H9 (cell line): ENCODE measurements at regions not wholly inside any gene's neighbourhood (a gene's known extent, or its start where the extent isn't known, plus 50 kb on each side); places are given as distances from the start of the nearest gene placed in this dataset.

Experiments
- DNase-seq: peaks from one replicate; pipeline ENCODE4 v3.0.0-alpha.2; 2017
- H2AFZ ChIP-seq: one replicate; pipeline ENCODE4 v1.6.1; 2013; ENCODE audit warnings: mild to moderate bottlenecking, low read length, control low read depth, moderate library complexity
- H2AK5ac ChIP-seq: 2 replicates; pipeline ENCODE4 v1.6.1; 2013; ENCODE audit warnings: low read length, control low read depth, mixed read lengths; ENCODE audit not compliant: insufficient read length
- H2BK120ac ChIP-seq: one replicate; pipeline ENCODE4 v1.6.1; 2013; ENCODE audit warnings: low read depth, mild to moderate bottlenecking, low read length, control low read depth, inconsistent platforms; ENCODE audit not compliant: poor library complexity, severe bottlenecking
- H2BK12ac ChIP-seq: 2 replicates; pipeline ENCODE4 v1.6.1; 2013; ENCODE audit warnings: low read length, control low read depth, mixed read lengths, low read depth; ENCODE audit not compliant: insufficient read length
- H2BK15ac ChIP-seq: 2 replicates; pipeline ENCODE4 v1.6.1; 2013; ENCODE audit warnings: low read depth, low read length, control low read depth
- H2BK20ac ChIP-seq: one replicate; pipeline ENCODE4 v1.6.1; 2013; ENCODE audit warnings: low read depth, mild to moderate bottlenecking, low read length, control low read depth, inconsistent platforms; ENCODE audit not compliant: poor library complexity, severe bottlenecking
- H2BK5ac ChIP-seq: 2 replicates; pipeline ENCODE4 v1.6.1; 2013; ENCODE audit warnings: low read length, control low read depth, mixed read lengths; ENCODE audit not compliant: insufficient read length
- H3K14ac ChIP-seq: 2 replicates; pipeline ENCODE4 v1.6.1; 2013; ENCODE audit warnings: low read length, control low read depth; ENCODE audit not compliant: insufficient read depth
- H3K18ac ChIP-seq: 2 replicates; pipeline ENCODE4 v1.6.1; 2013; ENCODE audit warnings: low read depth, mild to moderate bottlenecking, mixed read lengths, low read length, control low read depth; ENCODE audit not compliant: insufficient read length
- H3K23ac ChIP-seq: 2 replicates; pipeline ENCODE4 v1.6.1; 2013; ENCODE audit warnings: low read length, control low read depth, mixed read lengths, low read depth; ENCODE audit not compliant: insufficient read length
- H3K23me2 ChIP-seq: 2 replicates; pipeline ENCODE4 v1.6.1; 2013; ENCODE audit warnings: low read depth, mild to moderate bottlenecking, mixed read lengths, low read length, control low read depth; ENCODE audit not compliant: insufficient read length, poor library complexity, severe bottlenecking
- H3K27ac ChIP-seq: 2 replicates; pipeline ENCODE4 v1.5.1; 2013; ENCODE audit warnings: low read length, control low read depth, mixed read lengths, low read depth; ENCODE audit not compliant: insufficient read length
- H3K27me3 ChIP-seq: 2 replicates; pipeline ENCODE4 v1.6.1; 2013; ENCODE audit warnings: low read length, control low read depth, inconsistent platforms; ENCODE audit not compliant: insufficient read depth
- H3K4ac ChIP-seq: 2 replicates; pipeline ENCODE4 v1.6.1; 2013; ENCODE audit warnings: low read depth, mild to moderate bottlenecking, control low read depth, inconsistent platforms, low read length, moderate library complexity
- H3K4me1 ChIP-seq: 2 replicates; pipeline ENCODE4 v1.6.1; 2013; ENCODE audit warnings: low read length, control low read depth, inconsistent platforms; ENCODE audit not compliant: insufficient read depth
- H3K4me2 ChIP-seq: 2 replicates; pipeline ENCODE4 v1.6.1; 2013; ENCODE audit warnings: low read length, control low read depth, mixed read lengths; ENCODE audit not compliant: insufficient read length, insufficient read depth
- H3K56ac ChIP-seq: 2 replicates; pipeline ENCODE4 v1.6.1; 2013; ENCODE audit warnings: low read depth, mild to moderate bottlenecking, mixed read lengths, low read length, control low read depth; ENCODE audit not compliant: insufficient read length
- H3K79me1 ChIP-seq: 2 replicates; pipeline ENCODE4 v1.6.1; 2013; ENCODE audit warnings: low read depth, mild to moderate bottlenecking, moderate library complexity, low read length, control low read depth, inconsistent platforms; ENCODE audit not compliant: insufficient read depth, poor library complexity, severe bottlenecking
- H3K79me2 ChIP-seq: 2 replicates; pipeline ENCODE4 v1.6.1; 2013; ENCODE audit warnings: low read length, control low read depth, inconsistent platforms; ENCODE audit not compliant: insufficient read depth
- H3K9ac ChIP-seq: 2 replicates; pipeline ENCODE4 v1.6.1; 2013; ENCODE audit warnings: low read length, control low read depth, mixed read lengths; ENCODE audit not compliant: insufficient read length; ENCODE audit errors: extremely low read depth
- H3K9me3 ChIP-seq: one replicate; pipeline ENCODE4 v1.6.1; 2013; ENCODE audit warnings: low read depth, low read length, inconsistent platforms; ENCODE audit not compliant: control insufficient read depth
- H3T11ph ChIP-seq: one replicate; pipeline ENCODE4 v1.6.1; 2013; ENCODE audit warnings: mild to moderate bottlenecking, low read length, control low read depth, inconsistent platforms
- H4K20me1 ChIP-seq: one replicate; pipeline ENCODE4 v1.6.1; 2013; ENCODE audit not compliant: control insufficient read depth, insufficient read length, insufficient read depth
- H4K5ac ChIP-seq: 2 replicates; pipeline ENCODE4 v1.6.1; 2013; ENCODE audit warnings: low read depth, mild to moderate bottlenecking, mixed read lengths, low read length, control low read depth; ENCODE audit not compliant: insufficient read length
- H4K8ac ChIP-seq: replicated peaks from 2 replicates; pipeline ENCODE4 v1.6.1; 2013; ENCODE audit warnings: low read length, control low read depth, mixed read lengths, low read depth; ENCODE audit not compliant: insufficient read length
- H4K91ac ChIP-seq: 2 replicates; pipeline ENCODE4 v1.6.1; 2013; ENCODE audit warnings: low read depth, mild to moderate bottlenecking, moderate library complexity, mixed read lengths, low read length, control low read depth; ENCODE audit not compliant: insufficient read length
- H3K27ac Mint-ChIP-seq, 3 experiments: 2 replicates in 2 of 3; 3 replicates in 1 of 3; pipeline ENCODE4 v1.8.0; 2020 to 2021; ENCODE audit warnings: mixed read lengths in 3 of 3, mild to moderate bottlenecking in 1 of 3, moderate library complexity in 1 of 3
- H3K27me3 Mint-ChIP-seq: 2 replicates; pipeline ENCODE4 v1.8.0; 2021; ENCODE audit warnings: low read depth, mild to moderate bottlenecking, moderate library complexity, mixed read lengths
- H3K36me3 Mint-ChIP-seq, 3 experiments: 2 replicates in 2 of 3; 3 replicates in 1 of 3; pipeline ENCODE4 v1.8.0; 2020 to 2021; ENCODE audit warnings: low read depth in 3 of 3, mixed read lengths in 3 of 3; ENCODE audit not compliant: insufficient read depth in 1 of 3
- H3K4me1 Mint-ChIP-seq, 2 experiments: 2 replicates each; pipeline ENCODE4 v1.8.0; 2020; ENCODE audit warnings: mixed read lengths in 2 of 2
- H3K4me3 Mint-ChIP-seq, 2 experiments: 2 replicates in 1 of 2; 3 replicates in 1 of 2; pipeline ENCODE4 v1.8.0; 2020 to 2021; ENCODE audit warnings: mild to moderate bottlenecking in 2 of 2, mixed read lengths in 2 of 2, moderate library complexity in 1 of 2
- H3K9me3 Mint-ChIP-seq, 2 experiments: 2 replicates in 1 of 2; 3 replicates in 1 of 2; pipeline ENCODE4 v1.8.0; 2020; ENCODE audit warnings: mild to moderate bottlenecking in 2 of 2, mixed read lengths in 2 of 2, moderate library complexity in 1 of 2
- CTCF ChIP-seq: fragments of 200-600 bp; sonication (generic); conservative IDR thresholded peaks from 3 replicates; pipeline ENCODE4 v1.8.0; 2021; ENCODE audit warnings: antibody characterized with exemption, mild to moderate bottlenecking
- WGBS: extraction: QIAGEN DNeasy Blood & Tissue Kit; methylation state at CpG from one replicate; pipeline ENCODE4 v1.1.7; 2013; ENCODE audit warnings: missing lambda C conversion rate, low lambda C conversion rate, mixed read lengths; ENCODE audit not compliant: insufficient read length; ENCODE audit errors: extremely low coverage; 5-methylcytosine and 5-hydroxymethylcytosine counted together

- H3K4me1 Mint-ChIP-seq, result peaks cover 18 to 20% of the 10 kb centered on the region in 2 experiments
- WGBS, result no CpG with 5 or more reads among the region's 5 CpGs
Measured at GRCh38 chr1:177873238-177873637, 96.6 kb downstream of the SEC16B start.

More at GRCh38 chr1:177873238-177873637, 96.6 kb downstream of the SEC16B start:
- H3T11ph ChIP-seq, result no peak overlapping the region
- no peak overlapping the region for H2AFZ ChIP-seq
- TF ChIP-seq CTCF, result no peak
- DNase-seq, result no peak
- Mint-ChIP-seq H3K9me3 (peaks cover 0 to 6% of the 10 kb centered on the region in 2 experiments; a peak in 3 of 5 replicates), H3K27ac (no peak overlapping the region), H3K4me3 (no peak overlapping the region), H3K36me3 (0 out of 7 replicates have a peak, but pooled peaks cover 0 to 8% (median 2%) of the 10 kb centered on the region in 3 experiments), H3K27me3 (no peaks in the 10 kb centered on the region; the same call in 1 of the 2 replicates)
- no peaks in the 10 kb centered on the region for H4K20me1 ChIP-seq
- H3K18ac ChIP-seq, result no peak overlapping the region
- no peak overlapping the region for H3K23ac ChIP-seq
- H4K8ac ChIP-seq, result no peak overlapping the region
- H2BK12ac ChIP-seq, result no peak overlapping the region
- H3K4me2 ChIP-seq, result no peak overlapping the region
- no peak overlapping the region for H2BK15ac ChIP-seq
- no peak overlapping the region for H2BK120ac ChIP-seq
- H3K9me3 ChIP-seq, result no peaks in the 10 kb centered on the region
- no peak overlapping the region for H3K9ac ChIP-seq
- H2BK5ac ChIP-seq, result no peak overlapping the region
- no peak overlapping the region for H3K27ac ChIP-seq
- no peaks in the 10 kb centered on the region for H3K23me2 ChIP-seq
- no peaks in the 10 kb centered on the region for H3K4me1 ChIP-seq
- H3K14ac ChIP-seq, result no peak overlapping the region
- H2BK20ac ChIP-seq, result no peak overlapping the region
- no peaks in the 10 kb centered on the region for H3K27me3 ChIP-seq
- H3K56ac ChIP-seq, result no peak overlapping the region
- H4K91ac ChIP-seq, result no peak overlapping the region
- H2AK5ac ChIP-seq, result no peak overlapping the region
- no peaks in the 10 kb centered on the region for H3K79me1 ChIP-seq
- H4K5ac ChIP-seq, result no peak overlapping the region
- H3K4ac ChIP-seq, result no peak overlapping the region
- no peaks in the 10 kb centered on the region for H3K79me2 ChIP-seq
